NCI-H69 (cell line): ENCODE measurements at regions not wholly inside any gene's neighbourhood (a gene's known extent, or its start where the extent isn't known, plus 50 kb on each side); places are given as distances from the start of the nearest gene placed in this dataset.
"Not testable (repeated sequence)": the region's sequence is repeated elsewhere in the genome, so short reads cannot be mapped to it uniquely, and the experiment has no call there.

Experiments
- DNase-seq: peaks from one replicate; lab custom pipeline; 2025; lab: John Stamatoyannopoulos, UW

- DNase-seq: no peak
Observed at GRCh38 chr4:123674762-123675465, 278.3 kb downstream of the SPRY1 start.

DNA sequence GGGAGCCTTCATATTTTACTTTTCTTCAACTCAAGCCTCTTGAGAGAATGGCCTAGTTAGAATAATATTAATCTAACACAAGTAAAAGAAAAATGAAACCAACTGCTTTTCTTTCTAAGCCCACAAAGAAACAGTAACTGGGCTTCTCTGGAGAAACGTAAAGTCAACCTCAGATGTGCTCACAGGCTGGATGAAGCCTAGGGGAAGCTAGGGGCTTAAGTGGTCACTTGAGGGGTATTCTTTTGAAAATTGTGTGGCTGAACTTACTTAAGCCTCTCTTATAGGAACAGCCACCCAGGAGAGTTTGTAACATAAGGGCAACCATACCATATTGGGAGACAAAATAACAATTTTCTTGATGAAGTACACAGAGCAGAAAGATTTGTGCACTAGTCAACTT, 279.0 kb downstream of the SPRY1 start:
- no peak for DNase-seq

GRCh38 chr4:123676071-123676889, 279.7 kb downstream of the SPRY1 start:
- DNase-seq: no peak

DNA sequence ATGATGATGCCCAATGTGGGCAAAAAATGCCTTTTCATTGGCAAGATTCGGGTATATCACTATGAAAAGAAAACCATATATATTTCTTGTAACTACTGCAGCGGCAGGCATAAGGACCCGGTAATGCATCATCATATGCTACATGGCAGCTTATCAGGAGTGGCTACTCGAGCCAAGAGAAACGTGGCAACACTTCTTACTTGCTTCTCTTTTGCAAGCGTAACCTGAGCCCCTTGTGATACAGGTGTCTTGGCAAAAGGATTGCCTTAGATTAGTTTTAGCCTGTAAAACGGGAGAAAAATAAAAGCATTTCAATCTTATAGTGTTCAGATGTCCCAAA, 280.3 kb downstream of the SPRY1 start:
- DNase-seq: peak; percentile 13

DNA sequence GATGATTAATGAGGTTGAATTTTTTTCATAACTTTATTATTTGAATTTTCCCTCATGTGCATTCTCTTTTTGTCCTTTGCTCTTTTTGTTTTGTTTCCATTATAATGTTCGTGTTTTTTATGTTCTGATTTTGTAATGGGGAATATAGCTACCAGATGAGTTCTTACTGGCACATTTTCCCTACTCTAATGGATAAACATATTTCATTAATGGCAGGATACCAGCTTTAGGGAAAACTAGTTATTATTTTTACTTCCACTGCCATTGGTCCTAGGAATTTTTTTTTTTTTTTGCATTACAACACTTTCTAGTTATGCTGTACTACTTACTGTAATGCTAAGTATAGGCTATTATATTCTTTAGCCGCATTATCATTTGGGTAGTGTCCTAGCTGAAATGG, 286.3 kb downstream of the SPRY1 start:
- DNase-seq: no peak

- DNase-seq: not testable (repeated sequence)
Observed at GRCh38 chr4:123684937-123685336, 288.3 kb downstream of the SPRY1 start.

DNA sequence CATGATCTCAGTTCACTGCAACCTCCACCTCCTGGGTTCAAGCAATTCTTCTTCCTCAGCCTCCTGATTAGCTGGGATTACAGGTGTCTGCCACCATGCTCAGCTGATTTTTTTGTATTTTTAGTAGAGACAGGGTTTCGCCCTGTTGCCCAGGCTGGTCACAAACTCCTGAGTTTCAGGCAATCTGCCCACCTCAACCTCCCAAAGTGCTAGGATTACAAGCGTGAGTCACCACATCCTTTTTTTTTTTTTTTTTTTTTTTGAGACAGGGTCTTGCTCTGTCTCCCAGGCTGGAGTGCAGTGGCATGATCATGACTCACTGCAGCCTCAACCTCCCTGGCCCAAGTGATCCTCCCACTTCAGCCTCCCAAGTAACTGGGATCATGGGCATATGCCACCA, 298.9 kb downstream of the SPRY1 start:
- not testable (repeated sequence) for DNase-seq

DNA sequence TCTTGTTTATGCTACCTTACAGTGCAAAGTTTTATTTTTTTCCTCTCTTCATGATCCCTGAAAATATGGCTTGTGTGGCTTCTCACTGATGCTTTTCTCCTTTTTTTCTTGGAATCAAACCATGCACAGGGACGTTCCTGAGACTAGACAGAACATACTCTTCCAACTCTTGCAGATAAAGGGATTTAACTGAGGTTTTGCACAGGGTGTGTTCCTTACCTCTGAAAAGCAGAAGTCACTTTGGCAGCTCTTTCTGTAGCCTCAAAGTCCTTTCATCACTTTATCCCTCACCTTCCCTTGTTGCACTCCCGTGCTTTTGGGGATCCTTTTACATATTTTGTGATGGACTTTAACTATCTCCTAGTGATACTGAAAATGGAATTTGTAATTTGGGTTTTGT, 300.1 kb downstream of the SPRY1 start:
- no peak for DNase-seq

- DNase-seq: no peak
Observed at GRCh38 chr4:123698556-123698955, 302.0 kb downstream of the SPRY1 start.

DNA sequence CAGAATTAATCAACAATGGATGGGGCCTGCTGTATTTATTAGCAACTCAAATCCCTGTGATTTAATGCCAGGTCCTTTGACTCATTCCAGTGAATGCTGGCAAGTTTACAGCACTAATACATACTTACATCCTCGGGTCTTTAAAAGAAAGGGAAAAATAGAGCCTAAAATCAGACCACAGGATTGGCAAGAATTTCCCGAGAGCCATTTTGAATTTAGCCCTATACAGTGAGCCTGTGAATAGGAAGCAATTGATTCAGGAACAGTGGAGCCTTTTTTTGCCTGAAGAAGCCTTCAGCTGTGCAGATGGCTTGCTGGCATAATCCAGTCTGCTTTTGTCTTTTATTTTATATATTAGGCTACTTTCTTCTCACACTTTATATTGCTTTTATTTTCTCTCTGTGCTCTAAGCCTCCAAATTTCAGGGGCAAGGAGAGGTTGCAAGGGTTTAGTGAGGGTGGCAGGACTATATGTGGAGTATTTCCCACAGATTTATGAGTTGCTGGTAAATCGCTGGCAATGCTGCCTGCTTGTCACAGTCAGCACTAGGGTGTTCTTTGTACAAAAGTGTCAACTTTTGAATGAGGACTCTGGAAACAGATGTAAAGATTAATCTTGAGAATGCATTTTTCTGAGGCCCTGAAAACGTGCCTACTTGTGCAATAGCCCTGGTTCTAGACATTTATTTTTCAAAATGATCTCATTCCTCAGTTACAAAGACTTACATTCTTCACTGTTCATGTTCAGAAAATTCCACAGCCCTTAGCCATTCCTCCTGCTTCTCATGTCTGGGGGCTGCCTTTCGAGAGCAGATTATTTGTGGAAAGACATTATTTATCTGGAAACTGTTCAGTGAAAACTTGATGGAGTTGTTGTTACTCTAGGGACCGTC, 303.5 kb downstream of the SPRY1 start:
- DNase-seq: no peak

- DNase-seq: no peak
Observed at GRCh38 chr4:123701131-123701575, 304.6 kb downstream of the SPRY1 start.

- DNase-seq: no peak
Observed at GRCh38 chr4:123705419-123705818, 308.8 kb downstream of the SPRY1 start.

GRCh38 chr4:123706973-123707372, 310.4 kb downstream of the SPRY1 start:
- no peak for DNase-seq

DNA sequence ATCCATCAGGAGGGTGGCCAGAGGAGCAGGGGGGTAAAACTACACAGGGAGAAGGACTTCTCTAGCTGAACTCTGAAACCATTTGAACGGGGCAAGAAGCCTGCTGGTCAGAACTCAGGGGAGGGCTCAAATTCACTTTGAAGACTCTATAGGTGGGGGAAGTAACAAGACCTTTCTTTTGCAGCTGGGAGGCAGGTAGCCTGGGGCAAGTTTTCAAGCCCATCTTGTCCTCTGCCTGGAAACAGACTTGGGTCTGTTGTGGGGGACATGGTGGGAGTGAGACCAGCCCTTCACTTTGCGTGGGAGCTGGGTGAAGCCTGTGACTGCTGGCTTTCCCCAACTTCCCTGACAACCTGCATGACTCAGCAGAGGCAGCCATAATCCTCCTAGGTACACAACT, 312.3 kb downstream of the SPRY1 start:
- DNase-seq: no peak

DNA sequence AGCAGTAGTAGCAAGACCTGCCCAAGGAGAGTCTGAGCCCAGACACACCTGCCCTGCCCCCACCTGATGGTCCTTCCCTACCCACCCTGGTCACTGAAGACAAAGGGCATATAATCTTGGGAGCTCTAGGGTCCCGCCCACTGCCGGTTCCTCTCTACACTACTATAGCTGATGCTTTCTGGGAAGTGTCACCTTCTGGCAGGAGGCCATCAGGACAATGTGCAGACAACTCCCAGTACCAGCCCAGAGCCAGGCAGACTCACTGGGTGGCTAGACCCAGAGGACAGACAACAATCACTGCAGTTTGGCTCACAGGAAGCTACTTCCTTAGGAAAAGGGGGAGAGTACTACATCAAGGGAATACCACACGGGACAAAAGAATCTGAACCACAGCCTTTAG, 312.7 kb downstream of the SPRY1 start:
- no peak for DNase-seq

DNA sequence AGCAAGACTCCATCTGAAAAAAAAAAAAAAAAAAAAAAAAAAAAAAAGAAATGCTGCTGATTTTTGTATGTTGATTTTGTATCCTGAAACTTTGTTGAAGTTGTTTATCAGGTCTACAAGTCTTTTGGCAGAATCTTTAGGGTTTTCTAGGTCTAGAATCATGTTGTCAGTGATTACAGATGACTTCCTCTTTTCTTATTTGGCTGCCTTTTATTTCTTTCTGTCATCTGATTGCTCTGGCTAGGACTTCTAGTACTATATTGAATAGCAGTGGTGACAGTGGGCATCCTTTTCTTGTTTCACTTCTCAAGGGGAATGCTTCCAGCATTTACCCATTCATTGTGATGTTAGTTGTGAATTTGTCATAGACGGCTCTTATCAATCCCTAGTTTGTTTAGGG, 334.4 kb downstream of the SPRY1 start:
- DNase-seq: no peak

DNA sequence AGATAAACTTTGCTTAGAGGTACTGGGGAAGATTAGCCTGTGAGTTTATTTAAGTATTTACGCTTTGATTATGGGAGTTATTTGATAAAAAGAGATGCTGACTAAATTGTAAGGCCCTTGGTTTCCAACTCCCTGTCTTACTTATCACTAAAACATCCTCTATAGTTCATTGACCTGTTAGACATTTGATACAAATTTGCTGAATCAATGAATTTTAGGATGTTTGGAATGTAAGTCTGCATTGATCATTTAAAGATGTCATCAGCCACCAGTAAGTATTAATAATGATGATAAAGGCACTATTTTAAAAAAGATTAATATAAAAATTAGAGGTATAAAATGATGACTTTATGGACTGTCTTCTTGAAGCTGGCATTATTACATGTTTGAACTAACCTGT, 340.6 kb downstream of the SPRY1 start:
- DNase-seq: no peak

- DNase-seq: no peak
Observed at GRCh38 chr4:123739806-123740205, 343.2 kb downstream of the SPRY1 start.

- peak; percentile 40 for DNase-seq
Observed at GRCh38 chr4:123740236-123740635, 343.6 kb downstream of the SPRY1 start.

- DNase-seq: no peak
Observed at GRCh38 chr4:123741906-123742305, 345.3 kb downstream of the SPRY1 start.

GRCh38 chr4:123743848-123744247, 347.3 kb downstream of the SPRY1 start:
- DNase-seq: no peak

DNA sequence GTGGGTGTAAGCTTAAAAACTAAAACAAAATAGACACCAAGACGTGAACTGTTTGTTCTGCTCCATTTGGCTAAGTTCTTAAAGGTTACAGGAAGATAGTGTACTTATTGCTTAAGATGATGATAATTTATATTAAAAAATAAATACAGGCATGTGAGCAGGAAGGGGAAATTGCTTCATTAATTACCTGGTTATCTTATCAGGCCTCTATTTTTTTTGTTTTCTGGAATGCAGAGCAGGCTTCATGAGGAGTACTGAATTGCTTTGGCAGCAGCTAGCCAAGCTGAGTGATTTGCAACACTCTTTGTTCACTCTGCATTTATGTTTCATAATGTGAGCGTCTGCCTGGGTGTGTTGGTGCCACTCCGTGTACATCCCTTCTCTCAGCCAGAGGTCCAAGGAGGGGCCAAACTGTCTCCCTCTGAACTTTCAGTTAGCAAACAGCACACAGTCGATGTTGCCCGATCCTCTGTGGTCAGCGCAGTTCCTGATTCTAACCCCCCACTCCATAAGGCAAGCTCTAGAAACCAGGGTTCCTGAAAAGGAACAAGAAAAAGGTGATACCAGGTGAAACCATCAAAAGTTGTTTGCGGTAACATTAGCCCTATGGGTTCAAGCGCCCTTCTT, 348.2 kb downstream of the SPRY1 start:
- peak; percentile 20 for DNase-seq
